Tibial nerve (tissue), 4 donors: ENCODE measurements at regions not wholly inside any gene's neighbourhood (a gene's known extent, or its start where the extent isn't known, plus 50 kb on each side); places are given as distances from the start of the nearest gene placed in this dataset.

Experiments
- DNase-seq, 2 donors: peaks; one replicate each; pipeline ENCODE4 v3.0.0-alpha.2; 2019; ENCODE audit warnings: low spot score in 2 of 2
- H3K27ac ChIP-seq, 4 donors: fragments of 200-600 bp; sonication (generic) in 3 of 4; one replicate each; pipeline ENCODE4 v1.5.1; 2017 to 2019; ENCODE audit warnings: mild to moderate bottlenecking in 1 of 4
- H3K27me3 ChIP-seq, 2 donors: fragments of 200-600 bp; sonication (generic) in 1 of 2; one replicate each; pipeline versions ENCODE4 v1.5.1 to v1.6.0; 2017 to 2019
- H3K36me3 ChIP-seq, 3 donors: fragments of 200-600 bp; sonication (generic); one replicate each; pipeline ENCODE4 v1.5.1; 2018 to 2019
- H3K4me1 ChIP-seq, 4 donors: fragments of 200-600 bp; sonication (generic) in 3 of 4; one replicate each; pipeline ENCODE4 v1.5.1; 2017 to 2019
- H3K4me3 ChIP-seq, 4 donors: fragments of 200-600 bp; sonication (generic) in 3 of 4; one replicate each; pipeline ENCODE4 v1.5.1; 2017 to 2019; ENCODE audit warnings: mild to moderate bottlenecking in 1 of 4, moderate library complexity in 1 of 4
- H3K9me3 ChIP-seq, 4 donors: fragments of 200-600 bp; sonication (generic) in 3 of 4; one replicate each; pipeline ENCODE4 v1.5.1; 2017 to 2019
- EP300 ChIP-seq, 2 donors: sonication (generic); formaldehyde crosslinking; IDR thresholded peaks; one replicate each; pipeline ENCODE4 v1.6.1; 2017; ENCODE audit warnings: antibody characterized with exemption in 2 of 2, mild to moderate bottlenecking in 1 of 2
- POLR2A ChIP-seq, 2 donors: fragments of 450-650 bp; IDR thresholded peaks; one replicate each; pipeline ENCODE4 v1.6.1; 2017; ENCODE audit warnings: antibody characterized with exemption in 2 of 2, mild to moderate bottlenecking in 2 of 2, moderate library complexity in 2 of 2
- WGBS, 2 donors: methylation state at CpG; one replicate each; pipeline ENCODE4 v1.1.5; 2018; 5-methylcytosine and 5-hydroxymethylcytosine counted together
- TF ChIP-seq, protein P1 (sequence below), 5 experiments: fragments of 200-600 bp in 3 of 5; fragments of 450-650 bp in 2 of 5; sonication (generic) in 3 of 5; IDR thresholded peaks; one replicate each; pipeline ENCODE4 v1.5.1; 2016 to 2019; ENCODE audit warnings: antibody characterized with exemption in 5 of 5, mild to moderate bottlenecking in 3 of 5, moderate library complexity in 2 of 5

GRCh38 chr2:21793461-21793860 lies 669.7 kb downstream of the TDRD15 start:
- Histone ChIP-seq H3K9me3 (peaks cover 0 to 3% (median 0%) of the 10 kb centered on the region in 4 donors), H3K27me3 (no peaks in the 10 kb centered on the region), H3K4me3 (no peak overlapping the region), H3K27ac (no peak overlapping the region), H3K4me1 (peaks cover 0 to 16% (median 0%) of the 10 kb centered on the region in 4 donors), H3K36me3 (no peaks in the 10 kb centered on the region)
- WGBS, 2 donors: 3 to 23% methylated on average over 1 of the region's 1 CpG
- TF ChIP-seq POLR2A (IDR thresholded peaks at IDR 0.05): no peak
- TF ChIP-seq EP300 (IDR thresholded peaks at IDR 0.05): no peak
- TF ChIP-seq, protein P1, sequence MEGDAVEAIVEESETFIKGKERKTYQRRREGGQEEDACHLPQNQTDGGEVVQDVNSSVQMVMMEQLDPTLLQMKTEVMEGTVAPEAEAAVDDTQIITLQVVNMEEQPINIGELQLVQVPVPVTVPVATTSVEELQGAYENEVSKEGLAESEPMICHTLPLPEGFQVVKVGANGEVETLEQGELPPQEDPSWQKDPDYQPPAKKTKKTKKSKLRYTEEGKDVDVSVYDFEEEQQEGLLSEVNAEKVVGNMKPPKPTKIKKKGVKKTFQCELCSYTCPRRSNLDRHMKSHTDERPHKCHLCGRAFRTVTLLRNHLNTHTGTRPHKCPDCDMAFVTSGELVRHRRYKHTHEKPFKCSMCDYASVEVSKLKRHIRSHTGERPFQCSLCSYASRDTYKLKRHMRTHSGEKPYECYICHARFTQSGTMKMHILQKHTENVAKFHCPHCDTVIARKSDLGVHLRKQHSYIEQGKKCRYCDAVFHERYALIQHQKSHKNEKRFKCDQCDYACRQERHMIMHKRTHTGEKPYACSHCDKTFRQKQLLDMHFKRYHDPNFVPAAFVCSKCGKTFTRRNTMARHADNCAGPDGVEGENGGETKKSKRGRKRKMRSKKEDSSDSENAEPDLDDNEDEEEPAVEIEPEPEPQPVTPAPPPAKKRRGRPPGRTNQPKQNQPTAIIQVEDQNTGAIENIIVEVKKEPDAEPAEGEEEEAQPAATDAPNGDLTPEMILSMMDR (IDR thresholded peaks at IDR 0.05): no peak
- DNase-seq: no peak

DNA sequence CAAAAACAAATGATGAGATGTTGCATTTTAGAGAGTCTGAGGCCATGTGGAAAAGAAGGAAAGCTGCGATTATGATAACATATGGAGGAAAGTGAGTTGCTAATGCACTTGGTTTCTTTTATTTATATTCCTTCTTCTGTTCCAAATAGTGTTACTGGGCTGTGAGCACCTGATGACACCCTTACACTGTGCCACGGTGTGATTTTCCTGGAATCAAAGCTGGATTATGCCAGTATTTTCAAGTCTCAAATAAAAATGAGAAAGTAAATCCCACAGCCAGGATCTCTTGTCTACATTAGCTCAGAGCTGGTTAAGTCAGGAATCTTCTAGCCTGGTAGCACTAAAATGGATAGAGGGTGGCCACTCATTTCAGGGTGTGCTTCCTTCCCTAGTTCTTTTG lies 670.8 kb downstream of the TDRD15 start:
- WGBS, 2 donors: 85% methylated on average over 2 of the region's 2 CpGs
- Histone ChIP-seq H3K4me3 (no peak overlapping the region), H3K36me3 (no peaks in the 10 kb centered on the region), H3K4me1 (peaks cover 0 to 16% (median 0%) of the 10 kb centered on the region in 4 donors), H3K9me3 (no peaks in the 10 kb centered on the region), H3K27me3 (no peaks in the 10 kb centered on the region), H3K27ac (no peak overlapping the region)
- no peak for TF ChIP-seq EP300 (IDR thresholded peaks at IDR 0.05)
- TF ChIP-seq, protein P1 (IDR thresholded peaks at IDR 0.05): no peak
- TF ChIP-seq POLR2A (IDR thresholded peaks at IDR 0.05): no peak
- no peak for DNase-seq

GRCh38 chr2:21800356-21800755 lies 676.6 kb downstream of the TDRD15 start:
- no peak for DNase-seq
- no peaks in the 10 kb centered on the region for H3K27me3 ChIP-seq
- H3K4me1 ChIP-seq: no peaks in the 10 kb centered on the region
- H3K4me3 ChIP-seq: no peak overlapping the region
- no peaks in the 10 kb centered on the region for H3K36me3 ChIP-seq
- H3K9me3 ChIP-seq: no peaks in the 10 kb centered on the region
- WGBS, 2 donors: 48 to 59% methylated on average over 1 of the region's 1 CpG
- H3K27ac ChIP-seq: no peak overlapping the region
- no peak for TF ChIP-seq POLR2A (IDR thresholded peaks at IDR 0.05)
- no peak for TF ChIP-seq EP300 (IDR thresholded peaks at IDR 0.05)
- TF ChIP-seq, protein P1 (IDR thresholded peaks at IDR 0.05): no peak

DNA sequence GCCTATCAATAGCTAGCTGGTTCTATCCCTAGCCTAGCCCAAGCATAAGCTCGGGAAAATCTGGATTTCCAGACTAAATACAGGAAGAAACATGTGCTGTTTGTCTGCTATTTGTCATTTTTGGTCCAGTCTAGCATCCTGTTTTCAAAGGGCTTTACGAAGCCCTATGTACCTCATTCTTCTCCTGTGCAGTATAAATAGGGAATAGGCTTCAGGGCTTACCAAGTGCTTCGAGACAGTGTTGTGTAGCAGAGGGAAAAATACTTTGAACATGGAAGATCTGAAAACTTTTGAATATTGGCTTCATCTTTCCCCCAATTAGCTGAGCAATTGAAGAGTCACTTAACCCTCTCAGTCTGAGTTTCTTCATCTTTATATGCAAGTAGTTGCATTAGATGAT lies 679.8 kb downstream of the TDRD15 start:
- TF ChIP-seq EP300 (IDR thresholded peaks at IDR 0.05): no peak
- TF ChIP-seq, protein P1 (IDR thresholded peaks at IDR 0.05): no peak
- TF ChIP-seq POLR2A (IDR thresholded peaks at IDR 0.05): no peak
- DNase-seq: no peak
- Histone ChIP-seq H3K9me3 (no peaks in the 10 kb centered on the region), H3K36me3 (no peaks in the 10 kb centered on the region), H3K4me1 (no peaks in the 10 kb centered on the region), H3K27ac (no peak overlapping the region), H3K27me3 (no peaks in the 10 kb centered on the region), H3K4me3 (no peak overlapping the region)
- 69 to 70% methylated on average over 3 of the region's 3 CpGs for WGBS, 2 donors

GRCh38 chr2:21804151-21804550 lies 680.4 kb downstream of the TDRD15 start:
- H3K36me3 ChIP-seq: no peaks in the 10 kb centered on the region
- no peak for DNase-seq
- no peak overlapping the region for H3K27ac ChIP-seq
- no peaks in the 10 kb centered on the region for H3K9me3 ChIP-seq
- no peaks in the 10 kb centered on the region for H3K4me1 ChIP-seq
- 79 to 90% methylated on average over 3 of the region's 3 CpGs for WGBS, 2 donors
- TF ChIP-seq POLR2A (IDR thresholded peaks at IDR 0.05): no peak
- TF ChIP-seq, protein P1 (IDR thresholded peaks at IDR 0.05): no peak
- no peak for TF ChIP-seq EP300 (IDR thresholded peaks at IDR 0.05)
- H3K27me3 ChIP-seq: no peaks in the 10 kb centered on the region
- no peak overlapping the region for H3K4me3 ChIP-seq
